Calu3 (cell line): ENCODE measurements at regions not wholly inside any gene's neighbourhood (a gene's known extent, or its start where the extent isn't known, plus 50 kb on each side); places are given as distances from the start of the nearest gene placed in this dataset.

Source experiments
- BruUV-seq: library from RNA; stranded (reverse); fragments of 400-500 nt; replicated peaks from 2 replicates; lab custom pipeline; 2021; lab: Mats Ljungman, UMichigan
- CTCF ChIA-PET: fragments of 300-600 bp; sonication (Branson Sonifier 250); formaldehyde crosslinking; loops from one replicate; lab custom pipeline; 2022; ENCODE audit warnings: antibody characterized with exemption; lab: Charles Lee
- DNase-seq: peaks from one replicate; pipeline ENCODE4 v3.0.0; 2022
- H3K27ac Mint-ChIP-seq: one replicate; pipeline ENCODE4 v1.8.0; 2022; ENCODE audit warnings: mixed read lengths; ENCODE audit not compliant: unreplicated experiment
- H3K27me3 Mint-ChIP-seq: one replicate; pipeline ENCODE4 v1.8.0; 2022; ENCODE audit warnings: mixed read lengths; ENCODE audit not compliant: unreplicated experiment
- H3K36me3 Mint-ChIP-seq: one replicate; pipeline ENCODE4 v1.8.0; 2022; ENCODE audit warnings: mild to moderate bottlenecking, moderate library complexity, mixed read lengths; ENCODE audit not compliant: insufficient read depth, unreplicated experiment
- H3K4me1 Mint-ChIP-seq: one replicate; pipeline ENCODE4 v1.8.0; 2022; ENCODE audit warnings: mild to moderate bottlenecking, low read depth, mixed read lengths; ENCODE audit not compliant: unreplicated experiment
- H3K4me3 Mint-ChIP-seq: one replicate; pipeline ENCODE4 v1.8.0; 2022; ENCODE audit warnings: mild to moderate bottlenecking, low read depth, moderate library complexity, mixed read lengths; ENCODE audit not compliant: unreplicated experiment
- H3K9me3 Mint-ChIP-seq: one replicate; pipeline ENCODE4 v1.8.0; 2022; ENCODE audit warnings: low read depth, mixed read lengths; ENCODE audit not compliant: unreplicated experiment
- CTCF ChIP-seq: fragments of 200-600 bp; IDR thresholded peaks from one replicate; pipeline ENCODE4 v1.8.0; 2022; ENCODE audit warnings: antibody characterized with exemption; ENCODE audit not compliant: unreplicated experiment
- intact Hi-C: fragments of 100-400 bp; cut with micrococcal nuclease; formaldehyde crosslinking; loops from one replicate; pipeline ENCODE4 v1.10.0; 2022; ENCODE audit not compliant: unreplicated experiment

- CTCF ChIA-PET: interaction anchor here (0.7 kb wide), 1 partner anchor 21 kb away, joined by 9 read pairs; no protein-coding TSS in a partner anchor
- Mint-ChIP-seq H3K27ac (no peak overlapping the region), H3K27me3 (no peaks in the 10 kb centered on the region), H3K4me1 (no peaks in the 10 kb centered on the region), H3K4me3 (no peak overlapping the region), H3K36me3 (no peaks in the 10 kb centered on the region), H3K9me3 (no peaks in the 10 kb centered on the region)
- intact Hi-C loops: no loop called here
- no peak for TF ChIP-seq CTCF
- no TSS peak for BruUV-seq
- DNase-seq: no peak
These were observed 370.3 kb downstream of the MEIS1 start for GRCh38 chr2:66805016-66805865.

GRCh38 chr2:66805968-66806367 lies 371.0 kb downstream of the MEIS1 start:
- CTCF ChIA-PET: interaction anchor here (0.7 kb wide), 1 partner anchor 22 kb away, joined by 9 read pairs; no protein-coding TSS in a partner anchor
- no peak for TF ChIP-seq CTCF

GRCh38 chr2:66813525-66813924 lies 378.6 kb downstream of the MEIS1 start:
- CTCF ChIA-PET: no interaction called here
- no peak overlapping the region for H3K27ac Mint-ChIP-seq
- H3K27me3 Mint-ChIP-seq: no peaks in the 10 kb centered on the region
- H3K36me3 Mint-ChIP-seq: no peaks in the 10 kb centered on the region
- H3K4me3 Mint-ChIP-seq: no peak overlapping the region
- H3K4me1 Mint-ChIP-seq: no peaks in the 10 kb centered on the region
- no TSS peak for BruUV-seq
- H3K9me3 Mint-ChIP-seq: peaks cover under 1% of the 10 kb centered on the region
- no peak for TF ChIP-seq CTCF
- intact Hi-C loops: no loop called here
- no peak for DNase-seq

More at GRCh38 chr2:66805968-66806367, 371.0 kb downstream of the MEIS1 start:
- Mint-ChIP-seq H3K4me1 (no peaks in the 10 kb centered on the region), H3K27me3 (no peaks in the 10 kb centered on the region), H3K36me3 (no peaks in the 10 kb centered on the region), H3K9me3 (no peaks in the 10 kb centered on the region), H3K4me3 (no peak overlapping the region), H3K27ac (no peak overlapping the region)
- intact Hi-C loops: no loop called here
- no peak for DNase-seq
- no TSS peak for BruUV-seq

GRCh38 chr2:66813976-66814375 lies 379.1 kb downstream of the MEIS1 start:
- H3K27ac Mint-ChIP-seq: no peak overlapping the region
- H3K4me3 Mint-ChIP-seq: no peak overlapping the region
- no peaks in the 10 kb centered on the region for H3K27me3 Mint-ChIP-seq
- TF ChIP-seq CTCF: no peak
- no peaks in the 10 kb centered on the region for H3K36me3 Mint-ChIP-seq
- peaks cover 5% of the 10 kb centered on the region for H3K9me3 Mint-ChIP-seq
- no TSS peak for BruUV-seq
- intact Hi-C loops: no loop called here
- CTCF ChIA-PET: no interaction called here
- no peak for DNase-seq
- H3K4me1 Mint-ChIP-seq: no peaks in the 10 kb centered on the region
